AG09309 (cell line): ENCODE measurements at regions not wholly inside any gene's neighbourhood (a gene's known extent, or its start where the extent isn't known, plus 50 kb on each side); places are given as distances from the start of the nearest gene placed in this dataset.

Experiments used
- DNase-seq: peaks from one replicate; pipeline ENCODE4 v3.0.0-alpha.2; 2010; ENCODE audit warnings: low read depth
- H3K4me3 ChIP-seq: 2 replicates; pipeline ENCODE4 v1.5.1; 2011; ENCODE audit warnings: mild to moderate bottlenecking, low read depth, low read length, moderate library complexity; ENCODE audit not compliant: control insufficient read depth
- TF ChIP-seq, protein P1 (sequence below): IDR thresholded peaks from 2 replicates; pipeline ENCODE4 v1.5.1; 2011; ENCODE audit warnings: mild to moderate bottlenecking, low read depth, low read length, inconsistent platforms; ENCODE audit not compliant: insufficient read depth, control insufficient read depth; ENCODE audit errors: missing control alignments

DNA sequence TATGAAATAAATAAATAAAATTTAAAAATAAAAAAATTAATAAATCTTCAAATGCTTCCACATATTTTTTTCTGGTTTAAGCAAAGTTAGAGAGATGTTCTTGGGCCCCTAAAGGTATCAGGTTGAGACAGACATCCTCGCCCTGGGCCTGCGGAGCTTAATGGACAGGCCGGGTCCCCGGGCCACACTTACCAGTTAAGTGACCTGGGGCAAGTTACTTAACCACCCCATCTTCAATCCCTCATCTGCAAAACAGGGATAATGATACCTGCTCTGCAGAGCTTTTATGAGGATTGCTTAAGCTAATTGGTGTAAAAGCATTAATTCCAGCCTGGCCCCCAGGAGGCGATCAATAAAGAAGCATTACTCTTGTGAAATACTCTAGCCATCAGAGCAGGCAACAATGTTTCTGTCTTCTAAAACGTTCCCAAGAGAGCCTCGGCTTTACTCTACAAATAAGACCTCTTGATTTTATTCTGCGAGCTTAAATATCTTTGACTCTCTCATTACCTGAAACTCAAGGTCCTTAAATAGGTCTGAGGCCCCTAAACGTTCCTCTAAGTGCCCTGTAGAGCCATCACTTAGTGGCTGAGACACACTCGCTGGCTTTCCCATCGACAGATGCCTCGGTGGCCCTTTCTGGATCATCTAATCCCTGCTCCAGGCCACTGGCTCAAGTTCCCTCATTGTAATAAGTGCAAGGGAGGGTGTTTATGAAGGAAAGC lies 81.1 kb upstream of the DIO3 start:
- DNase-seq: no peak
- no peak overlapping the region for H3K4me3 ChIP-seq
- TF ChIP-seq, protein P1, sequence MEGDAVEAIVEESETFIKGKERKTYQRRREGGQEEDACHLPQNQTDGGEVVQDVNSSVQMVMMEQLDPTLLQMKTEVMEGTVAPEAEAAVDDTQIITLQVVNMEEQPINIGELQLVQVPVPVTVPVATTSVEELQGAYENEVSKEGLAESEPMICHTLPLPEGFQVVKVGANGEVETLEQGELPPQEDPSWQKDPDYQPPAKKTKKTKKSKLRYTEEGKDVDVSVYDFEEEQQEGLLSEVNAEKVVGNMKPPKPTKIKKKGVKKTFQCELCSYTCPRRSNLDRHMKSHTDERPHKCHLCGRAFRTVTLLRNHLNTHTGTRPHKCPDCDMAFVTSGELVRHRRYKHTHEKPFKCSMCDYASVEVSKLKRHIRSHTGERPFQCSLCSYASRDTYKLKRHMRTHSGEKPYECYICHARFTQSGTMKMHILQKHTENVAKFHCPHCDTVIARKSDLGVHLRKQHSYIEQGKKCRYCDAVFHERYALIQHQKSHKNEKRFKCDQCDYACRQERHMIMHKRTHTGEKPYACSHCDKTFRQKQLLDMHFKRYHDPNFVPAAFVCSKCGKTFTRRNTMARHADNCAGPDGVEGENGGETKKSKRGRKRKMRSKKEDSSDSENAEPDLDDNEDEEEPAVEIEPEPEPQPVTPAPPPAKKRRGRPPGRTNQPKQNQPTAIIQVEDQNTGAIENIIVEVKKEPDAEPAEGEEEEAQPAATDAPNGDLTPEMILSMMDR: no peak

DNA sequence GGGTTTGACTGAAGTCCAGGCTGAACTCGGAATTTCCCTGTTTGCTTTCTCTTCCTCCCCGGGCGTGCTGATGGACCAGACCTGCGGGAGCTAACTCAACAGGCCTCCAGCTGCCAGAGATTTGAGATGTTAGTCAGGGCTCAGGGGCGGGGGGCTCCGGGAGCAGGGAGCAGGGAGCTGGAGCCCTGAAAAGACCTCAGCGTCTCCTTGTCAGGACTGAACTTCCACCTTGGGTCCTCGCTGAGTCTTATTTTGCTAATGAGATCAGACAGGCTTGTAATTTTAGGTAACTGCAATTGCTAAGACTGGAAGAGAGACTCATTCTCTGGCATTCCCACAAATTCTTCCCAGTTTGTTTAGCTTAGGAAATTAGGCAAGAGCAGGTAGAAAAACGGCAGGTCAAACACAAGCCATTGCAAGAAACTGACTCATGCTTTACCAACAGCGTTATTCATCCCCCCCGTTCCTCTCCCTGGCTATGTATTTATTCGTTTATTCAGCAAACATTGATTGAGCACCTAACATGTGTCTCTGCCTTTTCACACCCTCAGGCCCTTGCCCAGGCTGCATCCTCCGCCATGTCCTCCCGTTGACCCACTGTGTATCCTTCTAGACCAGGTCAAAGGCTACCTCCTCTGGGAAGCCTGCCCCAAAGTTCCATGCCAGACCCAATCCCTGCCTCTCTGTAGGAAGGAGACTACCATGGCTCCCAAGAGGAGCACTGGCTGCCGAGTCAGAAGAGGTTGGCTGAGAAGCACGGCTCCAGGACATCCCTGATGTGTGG lies 80.4 kb upstream of the DIO3 start:
- peak; percentile 33 for DNase-seq
- TF ChIP-seq, protein P1: no peak
- H3K4me3 ChIP-seq: no peak overlapping the region

DNA sequence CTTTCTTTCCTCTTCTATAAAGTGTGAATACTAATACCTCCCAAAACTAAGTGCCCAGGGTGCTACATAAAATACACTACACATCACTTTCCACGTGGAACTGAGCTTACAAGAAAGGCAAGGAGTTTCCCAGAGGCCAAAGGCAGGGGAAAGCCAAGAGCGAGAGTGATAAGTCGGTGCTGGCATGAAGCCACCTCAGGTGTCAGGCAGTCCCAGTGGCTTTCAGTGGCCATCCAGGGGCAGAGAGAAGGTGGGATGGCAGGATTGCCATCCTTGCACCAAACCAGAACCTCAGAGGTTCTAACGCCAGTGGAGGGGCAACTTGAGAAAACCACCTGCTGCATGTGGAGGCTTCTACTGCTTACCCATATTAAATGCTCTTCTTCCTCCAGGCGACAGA lies 79.7 kb upstream of the DIO3 start:
- DNase-seq: no peak
- no peak overlapping the region for H3K4me3 ChIP-seq
- TF ChIP-seq, protein P1: no peak

DNA sequence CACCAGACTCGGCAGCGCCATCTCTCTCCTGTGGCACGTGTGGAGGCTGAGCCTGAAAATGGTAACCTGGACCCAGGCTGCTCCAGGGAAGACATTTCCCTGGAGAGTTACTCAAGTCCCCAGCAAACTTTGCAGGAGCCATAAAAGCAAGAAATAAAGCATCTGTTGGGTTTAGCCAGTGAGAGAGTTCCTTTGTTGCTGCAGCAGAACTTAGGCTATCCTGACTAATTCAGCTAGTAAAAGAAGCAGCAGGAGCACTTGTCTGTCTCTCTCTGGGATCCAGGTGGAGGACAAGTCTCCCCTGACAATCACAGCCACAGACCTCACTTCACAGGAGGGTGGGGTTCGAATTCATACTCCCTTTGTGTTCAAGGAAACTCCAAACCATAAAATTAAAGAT lies 79.2 kb upstream of the DIO3 start:
- TF ChIP-seq, protein P1: no peak
- H3K4me3 ChIP-seq: no peak overlapping the region

DNA sequence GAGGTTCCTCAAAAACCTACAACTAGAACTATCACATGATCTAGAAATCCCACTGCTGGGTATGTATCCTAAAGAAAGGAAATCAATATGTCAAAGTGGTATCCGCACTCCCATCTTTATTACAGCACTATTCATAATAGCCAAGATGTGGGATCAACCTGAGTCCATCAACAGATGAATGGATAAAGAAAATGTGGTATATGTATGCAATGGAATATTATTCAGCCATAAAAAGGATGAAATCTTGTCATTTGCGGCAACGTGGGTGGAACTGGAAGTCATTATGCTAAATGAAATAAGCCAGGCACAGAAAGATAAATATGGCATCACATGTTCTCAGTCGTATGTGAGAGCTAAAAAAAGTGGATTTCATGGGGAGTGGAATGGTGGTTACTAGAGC lies 77.5 kb upstream of the DIO3 start:
- TF ChIP-seq, protein P1: no peak
- H3K4me3 ChIP-seq: no peak overlapping the region
- DNase-seq: no peak

More for the DNA sequence above, 79.2 kb upstream of the DIO3 start:
- DNase-seq: no peak

DNA sequence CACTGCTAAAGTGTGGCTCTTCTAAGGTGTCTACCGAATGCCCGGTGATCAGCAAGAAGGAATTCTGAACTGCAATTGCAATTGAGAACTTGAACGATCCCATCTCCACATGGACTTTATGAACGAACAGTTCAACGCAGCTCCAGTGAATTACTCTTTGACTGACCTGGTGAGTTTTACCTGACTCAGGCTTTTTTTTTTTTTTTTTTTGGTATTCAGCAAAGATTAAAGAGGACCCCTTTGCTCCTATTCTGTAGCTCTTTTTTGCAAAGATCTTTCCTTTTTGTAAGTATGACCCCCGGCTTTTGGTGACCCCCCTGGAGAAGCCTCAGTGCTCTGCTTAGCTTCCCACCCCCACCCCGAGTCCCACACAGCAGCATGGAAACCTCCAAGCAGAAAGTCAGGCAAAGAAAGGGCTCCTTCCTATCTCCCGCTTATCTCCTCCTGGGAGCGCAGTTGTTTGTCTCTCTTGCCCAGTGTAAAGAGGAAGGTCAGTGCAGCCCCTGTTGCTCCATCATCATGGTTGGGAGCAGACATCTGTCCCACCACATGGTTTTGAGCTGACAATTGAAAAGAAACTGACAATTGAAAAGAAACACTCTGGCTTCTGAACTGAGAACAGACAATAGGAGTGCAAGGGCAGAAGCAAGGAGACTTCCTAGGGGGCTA lies 72.1 kb upstream of the DIO3 start:
- no peak for DNase-seq

More for the DNA sequence above, 72.1 kb upstream of the DIO3 start:
- TF ChIP-seq, protein P1: no peak
- no peak overlapping the region for H3K4me3 ChIP-seq
